ENCODE measurements at regions not wholly inside any gene's neighbourhood (a gene's known extent, or its start where the extent isn't known, plus 50 kb on each side); places are given as distances from the start of the nearest gene placed in this dataset.
"Not testable (repeated sequence)": the region's sequence is repeated elsewhere in the genome, so short reads cannot be mapped to it uniquely, and the experiment has no call there.

DNA sequence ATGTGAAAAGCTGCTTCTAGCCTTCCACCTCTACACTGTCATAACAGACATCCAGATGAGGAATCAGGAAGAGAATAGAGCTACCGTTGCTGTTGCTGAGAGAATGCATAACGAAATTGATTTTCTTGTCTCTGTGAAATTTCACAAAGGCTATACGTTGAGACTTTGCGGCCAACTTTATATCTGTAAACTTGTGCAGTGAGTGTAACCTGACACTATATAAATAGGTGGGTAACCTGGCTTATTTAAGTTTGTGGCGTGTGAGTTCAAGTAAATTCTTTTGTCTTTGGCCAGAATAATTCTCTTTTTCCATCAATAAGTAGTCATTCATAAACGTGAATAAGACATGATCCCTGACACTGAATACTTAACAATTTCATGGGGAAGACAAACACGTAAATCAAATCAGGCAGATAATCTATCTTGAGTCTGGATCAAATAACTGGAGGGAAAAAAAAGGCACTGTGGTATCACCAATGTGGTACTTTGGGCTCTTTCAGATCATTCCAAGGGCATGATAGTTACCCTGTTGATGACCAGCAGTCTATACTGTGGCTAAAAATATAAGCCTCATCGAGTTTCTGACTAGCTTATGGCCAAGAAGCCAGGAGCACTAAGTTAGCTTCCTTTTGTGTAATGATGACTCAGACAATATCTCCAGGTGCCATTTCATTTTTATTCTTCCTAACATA, 98.2 kb upstream of the RASA1 start:
- no peak for ATAC-seq
- no peaks in the 10 kb centered on the region for H3K27me3 Mint-ChIP-seq (ENCODE audit: low read depth)
- no peaks in the 10 kb centered on the region for H3K9me3 Mint-ChIP-seq
- H3K4me3 Mint-ChIP-seq = no peak overlapping the region
- no peak for DNase-seq
- H3K36me3 Mint-ChIP-seq (ENCODE audit: insufficient read depth) = no peaks in the 10 kb centered on the region
- H3K4me1 Mint-ChIP-seq (ENCODE audit: low read depth) = peaks cover 4% of the 10 kb centered on the region

DNA sequence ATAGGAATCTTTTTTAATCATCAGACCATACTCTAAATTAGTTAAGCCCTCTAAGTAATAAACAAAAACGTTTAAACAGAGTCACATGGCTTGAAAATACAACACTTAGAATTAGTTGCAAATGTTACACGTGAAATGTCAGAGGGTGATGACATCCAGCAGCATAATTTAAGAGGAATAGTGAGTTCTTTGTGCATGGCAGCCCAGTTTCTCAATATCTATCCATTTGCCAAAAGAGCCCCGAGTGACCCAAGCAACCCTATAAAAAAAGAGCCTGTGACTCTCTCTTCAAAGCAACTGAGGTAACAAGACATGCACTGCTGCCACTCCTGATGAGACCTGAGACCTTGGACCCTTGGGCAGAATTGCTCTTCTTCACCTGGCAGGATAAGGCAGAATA, 96.9 kb upstream of the RASA1 start:
- H3K9me3 Mint-ChIP-seq = no peaks in the 10 kb centered on the region
- H3K4me1 Mint-ChIP-seq (ENCODE audit: low read depth) = peaks cover 4% of the 10 kb centered on the region
- no peak overlapping the region for H3K4me3 Mint-ChIP-seq
- H3K36me3 Mint-ChIP-seq (ENCODE audit: insufficient read depth) = no peaks in the 10 kb centered on the region
- no peak for ATAC-seq
- no peaks in the 10 kb centered on the region for H3K27me3 Mint-ChIP-seq (ENCODE audit: low read depth)
- DNase-seq = no peak

GRCh38 chr5:87182649-87183048, 85.0 kb upstream of the RASA1 start:
- Mint-ChIP-seq H3K9me3 (no peaks in the 10 kb centered on the region), H3K36me3 (ENCODE audit: insufficient read depth) (no peaks in the 10 kb centered on the region), H3K27me3 (ENCODE audit: low read depth) (no peaks in the 10 kb centered on the region), H3K4me1 (ENCODE audit: low read depth) (peaks cover 13% of the 10 kb centered on the region), H3K4me3 (peak overlapping the region; percentile 19)
- ATAC-seq = no peak
- no peak for DNase-seq

DNA sequence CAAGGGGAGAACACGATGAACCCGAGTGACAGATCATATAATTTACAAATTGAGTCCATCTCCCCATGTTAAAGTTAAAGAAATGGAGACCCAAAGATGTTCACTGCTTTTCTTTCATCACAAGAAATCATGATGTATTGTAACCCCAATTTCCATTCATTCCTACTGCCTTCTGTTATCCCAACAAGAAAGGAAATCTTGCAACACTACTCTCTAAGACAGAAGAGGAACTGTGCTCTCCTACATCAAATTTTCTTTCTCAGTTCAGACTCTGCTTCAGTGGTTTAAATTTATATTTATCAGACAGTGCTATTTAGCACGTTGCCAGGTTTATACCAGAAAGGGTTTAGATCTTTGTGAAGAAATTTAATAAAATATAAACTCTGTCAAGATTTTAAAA, 83.8 kb upstream of the RASA1 start:
- Mint-ChIP-seq H3K36me3 (ENCODE audit: insufficient read depth) (no peaks in the 10 kb centered on the region), H3K4me3 (no peak overlapping the region), H3K27me3 (ENCODE audit: low read depth) (no peaks in the 10 kb centered on the region), H3K9me3 (no peaks in the 10 kb centered on the region), H3K4me1 (ENCODE audit: low read depth) (peaks cover 13% of the 10 kb centered on the region)
- DNase-seq = no peak
- no peak for ATAC-seq

DNA sequence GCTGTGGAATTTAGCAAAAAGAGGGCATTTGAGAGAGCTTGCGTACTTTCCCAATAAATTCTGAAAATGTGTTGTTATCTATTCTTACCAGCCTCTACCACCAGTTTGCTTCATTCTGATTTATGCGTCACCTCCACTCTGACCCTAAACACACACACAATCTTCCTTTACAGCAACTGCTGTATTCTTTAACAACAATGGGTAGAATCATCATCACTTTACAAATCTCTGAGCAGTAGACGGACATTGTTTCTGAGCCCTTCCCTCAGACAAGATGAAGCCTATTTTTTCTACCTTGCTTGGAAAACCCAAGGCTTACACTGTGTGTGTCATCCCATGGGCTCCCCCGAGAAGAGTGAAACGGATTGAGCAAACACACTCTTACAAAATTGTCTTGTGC, 83.1 kb upstream of the RASA1 start:
- no peaks in the 10 kb centered on the region for H3K36me3 Mint-ChIP-seq (ENCODE audit: insufficient read depth)
- no peak for DNase-seq
- no peaks in the 10 kb centered on the region for H3K27me3 Mint-ChIP-seq (ENCODE audit: low read depth)

GRCh38 chr5:87185838-87186237, 81.8 kb upstream of the RASA1 start:
- ATAC-seq = no peak
- H3K4me1 Mint-ChIP-seq (ENCODE audit: low read depth) = peaks cover 15% of the 10 kb centered on the region

More for the DNA sequence above, 83.1 kb upstream of the RASA1 start:
- ATAC-seq = no peak
- H3K4me1 Mint-ChIP-seq (ENCODE audit: low read depth) = peaks cover 13% of the 10 kb centered on the region
- no peaks in the 10 kb centered on the region for H3K9me3 Mint-ChIP-seq
- no peak overlapping the region for H3K4me3 Mint-ChIP-seq

DNA sequence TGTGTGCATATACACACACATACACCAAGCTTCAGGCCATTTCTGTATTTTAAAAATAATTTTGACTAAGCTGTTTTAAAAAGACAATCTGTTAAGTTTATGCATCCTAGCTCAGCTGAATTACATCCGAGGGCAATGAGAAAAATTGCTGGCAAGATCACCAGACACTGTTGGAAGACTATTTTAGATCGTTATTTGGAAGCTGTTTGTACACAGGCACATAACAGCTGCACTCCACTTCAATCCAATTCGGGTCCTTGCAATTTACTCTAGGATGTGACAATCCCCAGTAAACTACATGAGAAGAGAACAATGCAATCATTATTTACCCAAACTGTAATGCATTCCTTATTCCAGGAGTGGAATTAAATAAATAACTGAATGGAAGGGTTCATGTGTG, 79.3 kb upstream of the RASA1 start:
- no peak for ATAC-seq
- H3K4me1 Mint-ChIP-seq (ENCODE audit: low read depth) = peaks cover 9% of the 10 kb centered on the region

More at GRCh38 chr5:87185838-87186237, 81.8 kb upstream of the RASA1 start:
- Mint-ChIP-seq H3K4me3 (no peak overlapping the region), H3K36me3 (ENCODE audit: insufficient read depth) (no peaks in the 10 kb centered on the region), H3K27me3 (ENCODE audit: low read depth) (no peaks in the 10 kb centered on the region), H3K9me3 (no peaks in the 10 kb centered on the region)
- DNase-seq = no peak

GRCh38 chr5:87190041-87190440, 77.6 kb upstream of the RASA1 start:
- no peaks in the 10 kb centered on the region for H3K36me3 Mint-ChIP-seq (ENCODE audit: insufficient read depth)
- no peak for ATAC-seq
- H3K4me3 Mint-ChIP-seq = no peak overlapping the region
- no peak for DNase-seq
- no peaks in the 10 kb centered on the region for H3K9me3 Mint-ChIP-seq
- H3K27me3 Mint-ChIP-seq (ENCODE audit: low read depth) = no peaks in the 10 kb centered on the region
- H3K4me1 Mint-ChIP-seq (ENCODE audit: low read depth) = peaks cover 21% of the 10 kb centered on the region

More for the DNA sequence above, 79.3 kb upstream of the RASA1 start:
- DNase-seq = no peak
- Mint-ChIP-seq H3K27me3 (ENCODE audit: low read depth) (no peaks in the 10 kb centered on the region), H3K36me3 (ENCODE audit: insufficient read depth) (no peaks in the 10 kb centered on the region), H3K4me3 (no peak overlapping the region), H3K9me3 (no peaks in the 10 kb centered on the region)

DNA sequence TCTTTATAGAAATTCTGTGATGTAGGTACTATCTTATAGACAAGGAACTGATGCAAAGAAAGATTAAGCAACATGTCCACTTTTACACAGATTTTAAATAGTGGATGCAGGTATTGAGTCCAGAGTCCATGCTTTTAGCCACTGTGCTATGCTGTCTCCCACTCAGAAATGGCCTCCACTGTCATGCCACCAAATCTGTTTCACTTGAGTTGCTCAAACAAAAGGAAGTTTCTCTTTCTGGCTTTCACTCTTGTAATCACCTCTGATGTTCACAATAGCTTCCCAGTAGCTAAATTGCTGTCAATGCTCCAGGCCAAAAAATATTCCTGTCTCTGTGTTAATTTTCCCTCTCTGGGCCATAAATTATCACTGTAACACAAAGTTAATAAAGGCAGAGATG, 77.0 kb upstream of the RASA1 start:
- DNase-seq (no peak), ATAC-seq (no peak)
- Mint-ChIP-seq H3K36me3 (ENCODE audit: insufficient read depth) (no peaks in the 10 kb centered on the region), H3K4me1 (ENCODE audit: low read depth) (peaks cover 27% of the 10 kb centered on the region), H3K27me3 (ENCODE audit: low read depth) (no peaks in the 10 kb centered on the region), H3K9me3 (no peaks in the 10 kb centered on the region), H3K4me3 (no peak overlapping the region)

- H3K9me3 Mint-ChIP-seq = no peaks in the 10 kb centered on the region
- DNase-seq = no peak
- H3K36me3 Mint-ChIP-seq (ENCODE audit: insufficient read depth) = no peaks in the 10 kb centered on the region
Observed at GRCh38 chr5:87191645-87192044, 76.0 kb upstream of the RASA1 start.

DNA sequence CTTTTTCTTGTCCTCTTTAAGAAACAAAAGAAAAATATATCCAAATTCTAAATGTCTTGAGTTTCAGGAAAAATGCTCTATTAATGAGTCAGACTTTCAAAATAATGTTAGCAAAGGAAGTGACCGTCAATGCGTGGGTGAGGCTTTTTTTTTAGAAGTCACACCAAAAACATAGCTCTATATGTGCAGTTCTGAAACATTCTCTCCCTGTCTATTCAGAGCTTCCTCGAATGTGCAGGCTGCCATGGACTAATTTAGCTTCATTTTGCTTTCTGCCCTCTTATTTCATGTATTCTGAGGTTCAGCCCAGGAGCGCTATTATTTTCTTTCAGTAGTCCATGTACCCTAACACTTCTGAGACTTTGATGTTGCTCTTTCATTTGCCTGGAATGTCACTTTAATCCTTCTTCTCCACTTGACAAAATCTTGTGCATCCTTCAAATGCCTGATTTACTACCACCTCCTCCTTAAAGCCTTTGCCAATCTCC, 72.5 kb upstream of the RASA1 start:
- ATAC-seq = peak in 1 of 2 donors; percentile 48
- no peak for DNase-seq
- Mint-ChIP-seq H3K4me1 (ENCODE audit: low read depth) (peaks cover 30% of the 10 kb centered on the region), H3K36me3 (ENCODE audit: insufficient read depth) (no peaks in the 10 kb centered on the region), H3K9me3 (no peaks in the 10 kb centered on the region), H3K4me3 (no peak overlapping the region), H3K27me3 (ENCODE audit: low read depth) (no peaks in the 10 kb centered on the region)

More at GRCh38 chr5:87191645-87192044, 76.0 kb upstream of the RASA1 start:
- Mint-ChIP-seq H3K4me1 (ENCODE audit: low read depth) (peaks cover 30% of the 10 kb centered on the region), H3K4me3 (no peak overlapping the region), H3K27me3 (ENCODE audit: low read depth) (no peaks in the 10 kb centered on the region)
- ATAC-seq = no peak

GRCh38 chr5:87195616-87196015, 72.1 kb upstream of the RASA1 start:
- DNase-seq (no peak), ATAC-seq (no peak)
- no peak overlapping the region for H3K4me3 Mint-ChIP-seq
- H3K27me3 Mint-ChIP-seq (ENCODE audit: low read depth) = no peaks in the 10 kb centered on the region
- H3K36me3 Mint-ChIP-seq (ENCODE audit: insufficient read depth) = no peaks in the 10 kb centered on the region
- H3K4me1 Mint-ChIP-seq (ENCODE audit: low read depth) = peaks cover 32% of the 10 kb centered on the region
- peaks cover 2% of the 10 kb centered on the region for H3K9me3 Mint-ChIP-seq

GRCh38 chr5:87198010-87198409, 69.7 kb upstream of the RASA1 start:
- ATAC-seq (no peak), DNase-seq (no peak)
- Mint-ChIP-seq H3K9me3 (peaks cover 5% of the 10 kb centered on the region), H3K4me1 (ENCODE audit: low read depth) (peaks cover 22% of the 10 kb centered on the region), H3K27me3 (ENCODE audit: low read depth) (no peaks in the 10 kb centered on the region), H3K36me3 (ENCODE audit: insufficient read depth) (no peaks in the 10 kb centered on the region), H3K4me3 (no peak overlapping the region)

GRCh38 chr5:87199246-87199645, 68.4 kb upstream of the RASA1 start:
- H3K9me3 Mint-ChIP-seq; H3K36me3 Mint-ChIP-seq (ENCODE audit: insufficient read depth); DNase-seq; H3K4me3 Mint-ChIP-seq; ATAC-seq; H3K27me3 Mint-ChIP-seq (ENCODE audit: low read depth): not testable (repeated sequence)
- peaks cover 17% of the 10 kb centered on the region for H3K4me1 Mint-ChIP-seq (ENCODE audit: low read depth)

- not testable (repeated sequence) for H3K9me3 Mint-ChIP-seq; ATAC-seq; H3K36me3 Mint-ChIP-seq (ENCODE audit: insufficient read depth); H3K27me3 Mint-ChIP-seq (ENCODE audit: low read depth); H3K4me3 Mint-ChIP-seq; DNase-seq
- H3K4me1 Mint-ChIP-seq (ENCODE audit: low read depth) = peaks cover 14% of the 10 kb centered on the region
Observed at GRCh38 chr5:87199704-87200103, 68.0 kb upstream of the RASA1 start.

Measured in activated T-cell treated with anti-CD3 and anti-CD28 coated beads, Interleukin-2, amount 50 U/mL, for 4 hours (primary cell).